ENCODE measurements at regions not wholly inside any gene's neighbourhood (a gene's known extent, or its start where the extent isn't known, plus 50 kb on each side); places are given as distances from the start of the nearest gene placed in this dataset.

- no peak for ATAC-seq
- intact Hi-C loops (cut with DNase I, micrococcal nuclease) = no loop called here
- H3K36me3 ChIP-seq (ENCODE audit: low read depth) = no peaks in the 10 kb centered on the region
- H3K4me1 ChIP-seq (ENCODE audit: low read depth) = no peaks in the 10 kb centered on the region
- H3K9me3 ChIP-seq = no peaks in the 10 kb centered on the region
- DNase-seq = no peak
- TF ChIP-seq, protein P1, sequence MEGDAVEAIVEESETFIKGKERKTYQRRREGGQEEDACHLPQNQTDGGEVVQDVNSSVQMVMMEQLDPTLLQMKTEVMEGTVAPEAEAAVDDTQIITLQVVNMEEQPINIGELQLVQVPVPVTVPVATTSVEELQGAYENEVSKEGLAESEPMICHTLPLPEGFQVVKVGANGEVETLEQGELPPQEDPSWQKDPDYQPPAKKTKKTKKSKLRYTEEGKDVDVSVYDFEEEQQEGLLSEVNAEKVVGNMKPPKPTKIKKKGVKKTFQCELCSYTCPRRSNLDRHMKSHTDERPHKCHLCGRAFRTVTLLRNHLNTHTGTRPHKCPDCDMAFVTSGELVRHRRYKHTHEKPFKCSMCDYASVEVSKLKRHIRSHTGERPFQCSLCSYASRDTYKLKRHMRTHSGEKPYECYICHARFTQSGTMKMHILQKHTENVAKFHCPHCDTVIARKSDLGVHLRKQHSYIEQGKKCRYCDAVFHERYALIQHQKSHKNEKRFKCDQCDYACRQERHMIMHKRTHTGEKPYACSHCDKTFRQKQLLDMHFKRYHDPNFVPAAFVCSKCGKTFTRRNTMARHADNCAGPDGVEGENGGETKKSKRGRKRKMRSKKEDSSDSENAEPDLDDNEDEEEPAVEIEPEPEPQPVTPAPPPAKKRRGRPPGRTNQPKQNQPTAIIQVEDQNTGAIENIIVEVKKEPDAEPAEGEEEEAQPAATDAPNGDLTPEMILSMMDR (IDR thresholded peaks at IDR 0.05) = no peak
- H3K4me3 ChIP-seq = no peak overlapping the region
Observed at GRCh38 chr4:125911481-125911880, 596.7 kb downstream of the FAT4 start.

DNA sequence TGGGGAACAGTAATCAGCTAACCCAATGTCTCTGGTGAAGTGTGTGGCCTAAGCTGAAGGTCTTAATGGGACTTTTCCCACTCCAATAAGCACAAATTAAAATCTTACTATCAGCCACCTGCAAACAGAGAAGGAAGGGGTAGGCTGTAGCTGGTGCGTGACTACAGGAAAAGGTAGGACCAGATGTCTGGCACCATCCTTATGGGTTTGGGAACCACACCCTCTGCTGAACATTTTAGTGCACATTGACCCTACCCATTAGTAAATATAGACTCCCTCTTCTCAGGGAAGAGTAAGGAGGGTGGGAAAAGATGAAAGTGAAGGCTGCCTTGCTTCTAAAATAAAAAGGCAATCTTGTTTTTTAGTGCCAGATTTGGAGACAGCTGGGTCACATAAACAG is 602.8 kb downstream of the FAT4 start:
- H3K9me3 ChIP-seq = no peaks in the 10 kb centered on the region
- no peaks in the 10 kb centered on the region for H3K4me1 ChIP-seq (ENCODE audit: low read depth)
- intact Hi-C loops (cut with DNase I, micrococcal nuclease) = no loop called here
- DNase-seq = no peak
- H3K4me3 ChIP-seq = no peak overlapping the region
- TF ChIP-seq, protein P1 (IDR thresholded peaks at IDR 0.05) = no peak
- no peaks in the 10 kb centered on the region for H3K36me3 ChIP-seq (ENCODE audit: low read depth)
- ATAC-seq = no peak

DNA sequence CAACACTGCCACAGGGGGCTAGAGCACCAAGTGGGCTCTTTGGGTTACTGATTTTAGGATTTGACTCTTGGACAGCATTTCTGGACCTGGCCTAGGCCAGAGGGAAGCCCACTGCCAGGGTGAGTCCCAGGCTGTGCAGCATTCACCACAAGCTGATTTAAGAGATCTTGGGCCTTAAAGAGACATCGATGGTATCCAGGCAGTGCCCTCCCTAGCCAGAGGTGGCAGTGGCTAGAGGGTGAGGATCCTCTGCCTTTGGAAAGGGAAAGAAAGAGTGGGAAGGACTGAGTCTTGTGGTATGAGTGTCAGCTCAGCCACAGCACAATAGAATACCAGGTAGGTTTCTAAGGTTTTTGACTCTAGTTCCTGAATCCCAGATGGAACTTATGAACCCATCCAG is 613.9 kb downstream of the FAT4 start:
- ATAC-seq (no peak), DNase-seq (no peak)
- intact Hi-C loops (cut with DNase I, micrococcal nuclease) = no loop called here
- H3K4me1 ChIP-seq (ENCODE audit: low read depth) = no peaks in the 10 kb centered on the region
- TF ChIP-seq, protein P1 (IDR thresholded peaks at IDR 0.05) = no peak
- no peak overlapping the region for H3K4me3 ChIP-seq
- H3K36me3 ChIP-seq (ENCODE audit: low read depth) = no peaks in the 10 kb centered on the region
- peaks cover 6% of the 10 kb centered on the region for H3K9me3 ChIP-seq

DNA sequence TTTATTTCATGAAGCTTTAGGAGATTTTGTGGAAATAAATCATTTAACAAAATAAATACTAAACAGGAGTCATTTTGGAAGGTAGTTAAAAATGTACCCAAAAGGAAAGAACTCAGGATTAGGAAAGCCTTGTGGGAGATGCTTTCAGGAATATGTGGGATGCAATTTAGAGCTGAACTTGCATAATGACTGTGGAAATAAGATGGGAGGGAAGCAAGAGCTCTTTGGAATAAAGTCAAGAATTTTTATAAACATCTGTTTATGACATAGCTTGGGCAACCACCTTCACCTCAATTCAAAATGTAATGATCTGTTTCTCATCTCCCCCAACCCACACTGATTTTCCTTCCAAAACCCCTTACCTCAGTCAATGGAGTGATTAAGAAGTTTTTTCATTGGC is 623.8 kb downstream of the FAT4 start:
- ATAC-seq (no peak), DNase-seq (no peak)
- no peaks in the 10 kb centered on the region for H3K4me1 ChIP-seq (ENCODE audit: low read depth)
- intact Hi-C loops (cut with DNase I, micrococcal nuclease) = no loop called here
- no peak overlapping the region for H3K4me3 ChIP-seq
- H3K36me3 ChIP-seq (ENCODE audit: low read depth) = no peaks in the 10 kb centered on the region
- peaks cover 15% of the 10 kb centered on the region for H3K9me3 ChIP-seq
- TF ChIP-seq, protein P1 (IDR thresholded peaks at IDR 0.05) = no peak

DNA sequence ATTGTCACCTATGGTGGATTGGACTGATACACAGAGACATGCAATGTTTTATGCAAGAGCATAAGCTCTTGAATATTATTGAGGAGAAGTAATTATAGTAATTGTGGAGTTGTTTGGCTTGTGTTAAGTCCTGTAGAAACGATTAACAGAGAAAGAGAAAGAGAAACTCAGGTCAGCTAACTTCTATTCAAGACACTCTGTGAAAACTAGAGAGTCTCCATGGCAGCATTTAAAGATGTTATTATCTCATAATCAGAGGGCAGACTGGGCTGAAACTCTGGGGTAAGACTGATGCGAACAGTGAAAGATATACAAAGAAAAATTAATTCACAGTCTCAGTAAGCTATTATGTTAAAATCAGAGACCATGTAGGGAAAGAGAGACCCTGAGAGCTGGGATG is 625.7 kb downstream of the FAT4 start:
- Histone ChIP-seq H3K36me3 (ENCODE audit: low read depth) (no peaks in the 10 kb centered on the region), H3K9me3 (no peaks in the 10 kb centered on the region), H3K4me3 (no peak overlapping the region), H3K4me1 (ENCODE audit: low read depth) (no peaks in the 10 kb centered on the region)
- DNase-seq = no peak
- no peak for ATAC-seq
- intact Hi-C loops (cut with DNase I, micrococcal nuclease) = no loop called here
- TF ChIP-seq, protein P1 (IDR thresholded peaks at IDR 0.05) = no peak

DNA sequence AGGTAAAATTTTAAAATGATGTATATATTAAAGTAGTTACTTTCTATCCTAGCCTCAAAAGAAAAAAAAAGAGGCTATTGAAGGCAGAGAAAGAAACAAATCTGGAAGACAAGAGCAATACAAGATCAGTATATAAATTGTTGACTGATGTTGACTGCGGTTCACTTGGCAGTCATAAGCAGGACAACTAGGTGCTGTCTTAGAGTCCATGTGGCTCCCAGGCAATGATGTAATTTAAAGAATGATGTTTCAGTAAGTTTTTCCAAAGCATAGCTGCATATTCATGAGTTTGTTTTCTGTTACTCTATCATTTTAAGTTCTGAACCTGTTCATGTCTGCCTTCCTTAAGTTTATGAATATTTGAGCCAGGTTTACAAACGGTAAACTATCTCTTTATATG is 630.2 kb downstream of the FAT4 start:
- H3K4me3 ChIP-seq = no peak overlapping the region
- intact Hi-C loops (cut with DNase I, micrococcal nuclease) = no loop called here
- DNase-seq (no peak), ATAC-seq (no peak)
- TF ChIP-seq, protein P1 (IDR thresholded peaks at IDR 0.05) = no peak
- H3K9me3 ChIP-seq = no peaks in the 10 kb centered on the region
- no peaks in the 10 kb centered on the region for H3K4me1 ChIP-seq (ENCODE audit: low read depth)
- no peaks in the 10 kb centered on the region for H3K36me3 ChIP-seq (ENCODE audit: low read depth)
